NCI-H1105 treated with DMSO at 0.1 percent for 48 hours (cell line): ENCODE measurements at regions not wholly inside any gene's neighbourhood (a gene's known extent, or its start where the extent isn't known, plus 50 kb on each side); places are given as distances from the start of the nearest gene placed in this dataset.
"Not testable (repeated sequence)": the region's sequence is repeated elsewhere in the genome, so short reads cannot be mapped to it uniquely, and the experiment has no call there.

Experiments
- DNase-seq: peaks from one replicate; lab custom pipeline; 2025; lab: John Stamatoyannopoulos, UW

DNA sequence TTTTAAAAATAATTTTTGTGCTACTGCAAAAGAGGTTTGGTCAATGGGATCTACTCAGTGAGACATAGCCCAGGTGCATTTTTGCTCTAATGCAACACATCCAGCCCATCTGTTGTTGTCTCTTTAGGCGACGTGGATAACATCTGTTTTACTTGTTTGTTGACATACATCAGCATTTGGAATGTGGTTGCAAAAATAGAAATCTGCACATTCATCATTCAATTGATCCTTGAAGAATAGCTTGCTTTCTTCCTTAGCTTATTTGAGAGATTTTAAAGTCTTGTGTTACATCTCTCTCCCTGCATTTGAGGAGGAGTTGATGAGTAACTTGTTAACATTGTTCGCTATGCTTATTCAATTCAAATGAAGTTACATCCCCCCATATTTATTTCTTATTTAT, 1202.3 kb downstream of the NSUN3 start:
- no peak for DNase-seq

DNA sequence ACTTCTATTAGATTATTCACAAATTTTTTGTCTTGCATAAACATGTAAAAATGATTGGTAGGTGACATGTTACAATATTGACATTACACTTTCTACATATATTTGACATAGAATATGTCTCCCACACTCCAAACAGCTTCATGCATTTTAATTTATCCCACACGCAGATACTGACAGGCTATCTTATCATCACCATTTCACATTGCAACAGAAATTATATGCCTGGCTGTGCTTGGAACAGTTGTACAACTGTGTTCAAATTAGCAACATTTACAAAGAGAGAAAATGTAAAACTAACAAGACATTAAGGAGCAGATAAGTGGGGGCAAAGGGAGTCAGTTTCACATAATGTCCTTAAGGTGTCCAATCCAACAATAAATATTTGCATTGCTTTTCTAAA, 1208.5 kb downstream of the NSUN3 start:
- DNase-seq, result no peak

DNA sequence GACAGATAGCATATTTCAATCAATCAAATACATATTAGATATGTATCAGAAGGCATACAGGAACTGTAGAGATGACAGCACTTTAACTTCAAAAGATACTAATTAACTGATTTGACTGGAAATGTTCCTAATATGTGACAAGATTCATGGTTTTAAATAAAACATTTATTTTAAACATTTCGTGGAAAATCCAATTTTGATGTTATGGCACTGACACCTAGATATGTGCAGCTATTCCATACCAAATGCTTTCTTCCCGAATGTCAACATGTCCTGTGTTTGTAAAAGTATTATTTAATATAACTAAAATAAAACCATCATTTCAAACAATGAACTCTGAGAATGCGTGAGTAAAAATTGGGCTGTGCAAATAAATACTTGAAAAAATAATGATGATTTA, 1209.3 kb downstream of the NSUN3 start:
- no peak for DNase-seq

DNA sequence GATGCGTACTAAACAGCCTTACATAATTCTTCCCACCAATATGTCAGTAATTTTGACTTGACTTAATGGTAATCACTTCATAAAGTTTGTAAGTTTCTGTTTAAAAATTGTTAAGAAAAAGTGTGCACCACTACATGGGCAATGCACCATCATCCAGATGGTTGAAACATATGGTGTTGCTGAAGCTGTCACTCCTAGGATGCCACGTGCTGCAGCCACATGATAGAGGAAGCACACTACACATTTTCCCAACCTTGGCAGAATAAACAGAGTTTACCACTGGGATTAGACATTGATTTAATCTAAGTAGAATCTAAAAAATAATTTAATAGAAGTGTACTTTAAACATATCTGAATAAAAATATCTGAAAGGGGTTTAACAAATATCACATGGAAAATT, 1209.9 kb downstream of the NSUN3 start:
- no peak for DNase-seq

DNA sequence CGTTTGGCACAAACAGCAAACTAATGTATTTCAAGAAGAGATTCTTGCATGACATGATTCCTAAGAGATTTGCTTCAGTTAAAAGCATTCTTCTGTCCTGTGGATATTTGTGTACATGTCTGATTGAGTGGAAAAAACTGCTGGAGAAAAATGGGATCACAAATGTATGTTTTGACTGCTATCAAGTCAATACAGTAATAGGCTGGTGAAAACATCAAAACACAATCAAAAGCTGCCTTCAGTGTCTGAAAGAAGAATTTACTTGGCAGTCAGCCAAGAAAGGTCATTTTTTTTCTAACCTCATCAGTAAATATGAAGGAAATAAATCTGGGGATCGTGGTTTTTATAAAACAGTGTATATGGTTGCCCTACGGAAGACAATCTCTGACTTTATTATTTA, 1214.8 kb downstream of the NSUN3 start:
- DNase-seq, result peak; percentile 37

DNA sequence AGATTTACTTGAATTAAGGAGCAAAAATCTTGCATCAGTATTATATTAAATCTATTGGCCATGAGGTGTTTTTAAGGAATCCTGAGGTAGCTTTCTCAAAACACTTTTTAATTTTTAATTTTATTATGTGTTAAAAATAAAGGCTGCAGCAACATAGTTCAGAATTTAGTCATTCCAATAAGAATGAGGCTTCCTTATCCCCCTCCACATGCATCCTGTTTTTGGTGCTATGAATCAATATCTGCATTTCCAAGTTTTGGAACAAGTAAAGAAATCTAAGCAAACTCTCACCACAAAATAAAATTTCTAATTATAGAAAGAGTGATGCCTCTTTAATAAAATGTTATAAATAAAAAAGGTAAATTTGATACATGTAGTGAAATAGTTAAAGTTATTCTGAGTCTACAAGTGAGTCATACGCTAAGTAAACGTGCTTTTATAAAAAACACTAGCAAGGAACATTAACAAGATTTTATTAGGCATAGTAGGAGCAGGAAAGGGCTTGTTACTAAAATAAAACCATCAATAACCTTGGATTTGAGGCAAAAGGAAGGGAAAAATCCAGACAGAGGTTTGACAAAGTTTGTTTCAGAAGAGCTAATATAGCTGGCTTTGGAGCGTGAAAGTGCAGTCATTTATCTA, 1218.0 kb downstream of the NSUN3 start:
- DNase-seq, result no peak

DNA sequence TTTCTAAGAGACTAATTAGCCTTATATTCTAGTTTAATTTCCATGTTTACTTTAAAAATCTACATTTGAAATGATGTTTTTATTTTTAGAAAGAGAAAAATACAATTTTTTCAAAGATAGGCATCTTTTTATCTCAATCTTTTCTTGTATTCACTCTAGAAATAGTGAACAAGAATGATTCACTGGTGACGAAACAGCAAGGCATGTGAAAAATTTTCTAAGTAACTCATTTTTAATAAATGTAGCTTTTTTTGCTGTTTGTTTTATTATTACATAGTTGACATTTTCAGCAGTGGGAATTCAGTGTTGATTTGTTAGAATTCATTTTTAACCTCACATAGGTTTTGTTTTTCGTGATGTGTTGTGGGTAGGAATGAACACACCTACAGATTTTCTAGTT, 1226.4 kb downstream of the NSUN3 start:
- no peak for DNase-seq

DNA sequence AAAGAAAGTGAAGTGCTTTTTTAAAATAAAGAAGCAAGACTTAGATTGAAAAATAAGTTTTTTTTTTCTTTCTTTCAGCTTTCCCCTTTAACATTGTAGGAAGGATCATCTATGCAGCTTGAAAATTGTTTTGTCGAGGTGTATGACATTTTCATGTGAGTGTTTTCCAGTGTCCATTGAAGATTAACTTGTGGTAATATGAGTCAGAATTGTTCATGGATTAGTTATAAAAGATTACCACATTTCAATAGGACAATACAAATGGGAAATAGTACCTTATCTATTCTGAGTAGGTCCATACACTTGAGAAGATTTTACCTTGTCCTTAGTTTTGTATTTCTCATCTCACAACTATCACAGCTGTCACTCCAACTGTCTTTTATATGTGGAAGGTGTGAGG, 1234.7 kb downstream of the NSUN3 start:
- no peak for DNase-seq

DNA sequence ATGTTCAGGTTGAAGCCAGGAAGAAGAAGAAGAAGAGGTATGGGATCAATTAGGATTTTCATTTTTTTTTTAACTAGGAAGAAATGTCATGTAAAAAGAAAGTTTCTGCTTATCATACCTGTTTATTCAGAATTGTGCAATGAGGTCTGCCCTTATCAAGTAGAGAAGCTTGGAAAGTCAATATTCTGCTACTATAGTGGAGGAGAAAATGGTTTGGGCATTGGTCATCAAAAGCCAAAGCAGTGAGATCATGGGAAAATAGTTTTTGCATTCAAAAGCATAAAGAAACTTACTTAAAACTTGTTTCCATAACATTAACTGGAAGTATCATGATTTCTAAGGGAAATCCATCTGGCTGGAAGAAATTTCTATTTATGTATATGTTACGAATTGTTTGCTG, 1239.2 kb downstream of the NSUN3 start:
- DNase-seq, result no peak

DNA sequence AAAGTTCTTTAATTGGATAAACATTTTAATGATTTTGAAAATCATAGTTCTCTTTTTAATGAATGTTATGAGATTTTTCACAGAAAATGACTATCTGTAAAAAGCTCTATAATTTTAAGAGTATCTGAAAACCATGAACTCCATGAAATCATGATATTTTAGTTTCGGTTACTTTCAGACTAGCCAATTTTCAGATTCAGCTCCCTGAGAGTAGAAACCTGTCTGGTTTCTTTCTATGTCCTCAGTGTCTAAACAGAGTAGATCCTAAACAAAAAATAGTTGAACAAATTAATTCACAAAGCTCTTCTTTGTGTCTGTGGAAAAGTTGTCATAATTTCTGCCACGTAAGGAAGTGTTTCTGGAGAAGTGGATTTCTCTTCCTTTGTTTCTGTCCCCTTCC, 1247.7 kb downstream of the NSUN3 start:
- DNase-seq, result no peak

DNA sequence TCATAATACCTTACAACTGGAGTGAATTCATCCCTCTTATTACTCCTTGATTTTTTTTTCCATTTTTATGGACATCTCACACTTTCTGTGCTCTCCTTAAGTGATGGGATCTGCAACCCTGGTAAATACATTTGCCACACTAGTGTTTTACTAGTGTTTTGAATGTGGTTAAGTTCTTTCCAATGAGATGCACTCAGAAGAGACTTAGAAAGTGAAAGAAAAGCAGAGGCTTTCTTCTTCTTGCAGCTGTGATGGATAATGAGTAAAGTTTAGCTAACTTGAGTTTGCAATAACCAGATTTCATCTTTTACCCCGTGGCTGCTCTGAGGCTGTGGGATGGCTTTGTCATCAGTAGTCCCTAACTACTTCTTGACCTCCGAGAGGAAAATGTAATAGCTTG, 1248.4 kb downstream of the NSUN3 start:
- DNase-seq, result no peak

DNA sequence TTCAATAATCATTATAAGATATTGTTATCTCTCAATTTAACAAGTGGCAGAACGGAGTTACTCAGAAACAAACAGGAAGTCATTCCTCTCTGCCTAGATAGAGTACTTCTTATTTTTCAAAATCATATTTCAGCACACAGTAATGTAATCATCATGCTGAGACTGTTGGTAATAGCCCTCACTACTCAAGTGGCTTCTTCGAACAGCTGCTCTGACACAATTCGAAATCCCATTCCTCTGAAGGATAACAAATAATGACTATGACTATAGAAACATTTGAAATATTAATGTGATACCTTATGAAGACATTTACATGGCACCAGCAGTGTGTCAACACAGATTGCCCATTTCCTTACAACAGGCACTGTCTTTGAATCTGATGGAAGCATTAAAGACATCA, 1249.8 kb downstream of the NSUN3 start:
- DNase-seq, result peak; percentile 9

DNA sequence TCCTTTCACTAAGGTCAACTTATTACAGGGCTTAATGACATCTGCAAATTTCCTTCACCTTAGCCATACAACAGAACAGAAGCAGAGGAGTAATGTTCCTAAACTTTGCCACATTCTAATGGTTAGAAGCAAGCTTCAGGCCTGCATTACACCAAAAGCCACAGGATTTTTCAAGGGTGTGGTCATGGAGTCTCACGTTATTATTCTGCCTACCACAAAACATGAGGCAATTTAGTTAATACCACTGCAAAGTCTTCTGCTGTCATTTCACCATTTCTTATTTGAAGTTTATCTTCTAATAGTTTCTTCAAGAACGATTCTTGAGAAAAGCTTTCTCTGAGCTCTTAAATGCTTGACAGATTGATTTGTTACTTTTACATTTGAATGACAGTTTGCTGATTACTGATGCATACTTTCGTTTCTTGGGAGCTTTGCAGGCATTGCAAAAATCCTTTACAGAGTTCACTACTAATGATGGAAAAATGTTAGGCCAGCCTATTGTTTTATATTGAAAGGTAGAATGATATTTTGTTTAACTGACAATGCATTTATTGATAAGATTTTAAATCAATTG, 1257.1 kb downstream of the NSUN3 start:
- DNase-seq, result no peak

DNA sequence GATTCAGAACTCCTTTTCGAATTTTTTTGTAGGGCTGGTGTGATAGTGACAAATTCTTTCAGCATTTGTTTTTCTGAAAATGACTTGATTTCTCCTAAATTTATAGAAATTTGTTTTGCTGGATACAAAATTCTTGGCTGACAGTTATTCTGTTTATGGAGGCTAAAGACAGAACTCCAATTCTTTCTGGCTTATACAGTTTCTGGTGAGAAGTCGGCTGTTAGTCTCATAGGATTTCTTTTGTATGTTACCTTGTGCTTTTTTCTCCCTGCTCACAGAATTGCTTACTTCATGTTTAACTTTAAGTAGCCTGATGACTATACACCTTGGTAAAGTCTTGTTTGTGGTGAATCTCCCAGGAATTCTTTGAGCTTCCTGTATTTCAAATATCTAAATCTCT, 1264.6 kb downstream of the NSUN3 start:
- DNase-seq, result no peak

DNA sequence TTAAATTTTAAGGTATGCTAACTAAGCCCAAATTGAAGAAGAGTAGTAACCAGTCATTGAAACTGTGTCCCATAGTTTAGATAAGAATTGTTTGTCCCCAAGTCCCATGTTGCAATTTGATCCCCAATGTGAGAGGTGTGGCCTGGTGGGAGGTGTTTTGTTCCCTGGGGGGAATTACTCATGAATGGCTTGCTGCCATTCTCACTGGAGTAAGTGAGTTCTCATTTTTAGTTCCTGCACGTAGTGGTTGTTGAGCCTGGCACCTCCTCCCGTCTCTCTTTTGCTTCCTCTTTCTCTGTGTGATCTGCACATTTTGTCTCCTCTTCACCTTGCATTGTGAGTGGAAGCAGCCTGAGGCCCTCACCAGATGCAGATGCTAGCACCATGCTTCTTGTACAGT, 1271.0 kb downstream of the NSUN3 start:
- DNase-seq, result no peak

DNA sequence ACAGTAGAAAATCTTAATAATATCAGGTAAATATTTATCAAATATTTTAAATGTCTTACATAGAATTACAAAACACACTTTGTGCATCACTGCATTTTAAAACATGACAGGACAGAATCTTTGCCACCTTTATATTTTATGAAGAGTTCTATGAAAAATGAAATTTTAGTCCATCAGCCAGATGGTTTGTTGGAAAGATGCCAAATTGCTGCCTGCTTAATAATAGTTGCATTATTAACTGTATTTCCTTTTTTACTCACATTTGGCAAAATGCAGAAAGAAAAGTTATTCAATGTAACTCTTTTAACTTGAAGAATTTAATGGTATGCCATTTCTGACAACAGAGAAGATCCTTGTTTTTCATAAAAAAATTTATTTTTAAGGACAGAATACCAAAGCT, 1271.6 kb downstream of the NSUN3 start:
- DNase-seq, result peak; percentile 2

DNA sequence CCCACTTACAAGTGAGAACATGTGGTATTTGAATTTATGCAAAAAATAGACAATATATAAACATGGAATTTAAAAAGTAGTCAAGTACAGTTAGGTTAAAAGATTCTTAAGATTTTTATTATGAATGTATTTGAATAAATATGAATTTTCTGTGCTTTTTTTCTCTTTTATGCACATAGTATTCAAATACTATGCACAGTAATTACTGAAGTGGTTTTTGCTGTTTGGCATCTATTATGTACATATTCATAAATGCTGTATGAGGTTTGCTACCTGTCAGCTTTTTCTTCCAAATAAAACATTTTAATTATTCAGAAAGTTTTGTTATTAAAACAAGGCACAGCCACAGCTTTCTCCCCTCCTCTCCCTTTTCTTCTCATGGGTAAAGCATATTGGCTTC, 1272.7 kb downstream of the NSUN3 start:
- no peak for DNase-seq

DNA sequence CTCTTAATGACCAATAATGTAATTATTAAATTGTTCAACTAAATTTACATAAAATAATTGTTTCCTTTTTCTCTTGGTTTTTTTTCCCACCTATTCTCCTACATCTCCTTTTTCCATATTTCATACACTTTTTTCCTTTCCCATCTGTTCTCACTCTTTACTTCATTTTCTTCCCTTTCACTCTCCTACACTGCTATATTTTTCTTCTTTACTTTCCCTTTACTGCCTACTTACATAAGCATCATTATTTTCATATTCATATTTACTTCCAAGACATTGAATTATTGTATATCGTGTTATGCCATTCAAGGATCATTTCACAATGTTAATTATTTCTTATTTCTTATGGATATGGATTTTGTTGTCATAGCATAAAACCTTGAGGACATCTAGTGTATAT, 1275.6 kb downstream of the NSUN3 start:
- DNase-seq, result no peak

DNA sequence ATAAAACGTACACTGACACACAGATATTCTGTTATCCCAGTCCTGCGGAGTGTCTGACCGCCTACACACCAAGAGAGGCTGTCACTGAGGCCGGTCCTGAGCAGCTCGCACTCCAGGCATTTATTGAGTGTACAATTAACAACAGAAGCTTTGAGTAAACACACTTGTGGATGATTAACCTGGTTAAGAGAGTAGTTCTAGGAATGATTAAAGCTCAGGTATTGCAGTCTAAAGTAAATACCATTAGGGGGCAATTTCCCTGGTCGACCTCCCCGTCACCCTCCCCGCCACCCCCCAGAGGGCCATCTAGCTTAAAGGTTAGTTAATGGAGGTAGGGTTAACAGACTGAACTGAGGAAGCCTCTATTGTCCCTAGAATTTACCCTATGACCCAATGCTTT, 1278.5 kb downstream of the NSUN3 start:
- DNase-seq, result peak; percentile 17

DNA sequence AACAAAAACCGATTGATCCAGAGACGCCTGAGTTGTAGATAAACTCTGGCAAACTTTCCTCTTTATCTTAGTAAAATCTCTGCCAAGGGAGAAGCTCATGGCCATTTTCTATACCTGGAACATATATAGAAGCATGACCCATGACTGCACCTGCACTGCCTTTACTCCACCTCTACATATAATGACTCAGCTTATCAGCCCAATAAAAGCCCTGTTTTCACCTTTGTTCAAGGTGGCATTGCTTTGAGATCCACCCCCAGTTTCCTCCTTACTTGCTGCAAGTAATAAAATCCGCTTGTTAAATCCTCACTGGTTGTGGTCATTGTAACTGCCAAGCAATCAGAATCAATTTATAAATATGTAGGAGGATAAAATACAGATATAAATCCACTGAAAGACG, 1280.4 kb downstream of the NSUN3 start:
- DNase-seq, result no peak

DNA sequence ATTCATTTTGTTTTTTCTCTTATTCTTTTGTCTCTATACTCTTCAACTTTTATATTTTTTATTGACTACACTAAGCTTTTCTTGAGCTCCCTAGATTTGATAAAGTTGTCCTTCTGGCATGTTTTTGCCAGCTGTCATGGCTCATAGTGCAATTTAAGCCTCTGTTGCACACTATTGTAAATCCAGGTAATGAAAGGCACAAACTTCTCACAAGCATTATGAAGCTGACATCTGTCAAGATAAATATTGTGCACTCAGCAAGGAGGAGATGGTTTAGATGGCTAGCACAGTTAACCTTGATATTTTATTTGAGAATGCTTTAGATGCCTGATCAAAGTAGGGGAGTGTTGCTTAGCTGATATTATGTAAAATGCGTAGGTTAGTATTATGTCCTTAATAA, 1280.9 kb downstream of the NSUN3 start:
- no peak for DNase-seq

DNA sequence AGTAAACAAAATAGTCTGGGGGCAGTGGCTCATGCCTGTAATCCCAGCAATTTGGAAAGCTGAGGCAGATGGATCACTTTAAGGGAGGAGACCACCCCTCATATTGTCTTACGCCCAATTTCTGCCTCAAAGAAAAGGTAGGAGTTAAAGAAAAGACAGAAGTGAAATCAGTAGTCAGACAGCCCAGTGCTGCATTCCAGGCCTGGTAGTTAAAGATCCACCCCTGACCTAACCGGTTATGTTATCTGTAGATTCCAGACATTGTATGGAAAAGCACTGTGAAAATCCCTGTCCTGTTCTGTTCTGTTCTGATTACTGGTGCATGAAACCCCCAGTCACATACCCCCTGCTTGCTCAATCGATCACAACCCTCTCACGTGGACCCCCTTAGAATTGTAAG, 1285.1 kb downstream of the NSUN3 start:
- DNase-seq, result not testable (repeated sequence)

DNA sequence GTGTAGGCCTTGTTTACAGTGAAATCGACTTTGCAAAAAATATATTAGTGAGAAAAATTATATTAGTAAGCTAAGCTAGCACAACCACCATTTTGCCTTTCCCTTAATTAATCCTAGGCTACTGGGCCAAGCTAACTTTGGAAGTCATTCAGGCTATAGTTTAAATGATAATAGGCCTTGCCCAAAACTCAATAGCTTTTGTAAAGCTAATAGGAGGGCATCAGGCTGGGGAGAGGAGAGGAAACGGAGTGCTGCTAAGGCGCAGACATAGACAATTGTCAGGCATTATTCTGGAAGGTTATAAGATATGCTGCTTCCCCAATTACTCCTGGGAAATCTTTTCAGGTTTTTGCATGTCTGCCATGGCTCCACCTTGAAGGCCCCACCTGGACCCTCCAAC, 1286.0 kb downstream of the NSUN3 start:
- no peak for DNase-seq

DNA sequence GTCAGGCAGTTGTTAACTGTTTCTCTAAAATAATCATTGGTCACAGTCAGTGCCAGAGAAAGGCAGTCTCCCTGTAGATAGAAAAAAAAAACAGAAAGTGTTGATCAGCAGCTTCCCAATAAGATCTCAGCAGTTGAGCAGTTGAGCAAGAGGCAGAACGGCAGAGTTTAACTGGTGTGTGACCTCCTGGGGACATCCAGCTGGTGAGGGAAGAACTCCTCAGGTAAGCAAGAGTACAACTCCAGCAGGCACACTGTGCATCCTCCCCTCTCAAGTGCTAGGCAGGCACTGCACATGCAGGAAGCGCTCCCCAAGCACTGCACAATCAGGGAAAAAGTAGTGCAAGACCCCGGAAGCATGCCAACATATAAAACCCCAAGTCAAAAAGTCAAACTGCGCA, 1287.2 kb downstream of the NSUN3 start:
- no peak for DNase-seq

DNA sequence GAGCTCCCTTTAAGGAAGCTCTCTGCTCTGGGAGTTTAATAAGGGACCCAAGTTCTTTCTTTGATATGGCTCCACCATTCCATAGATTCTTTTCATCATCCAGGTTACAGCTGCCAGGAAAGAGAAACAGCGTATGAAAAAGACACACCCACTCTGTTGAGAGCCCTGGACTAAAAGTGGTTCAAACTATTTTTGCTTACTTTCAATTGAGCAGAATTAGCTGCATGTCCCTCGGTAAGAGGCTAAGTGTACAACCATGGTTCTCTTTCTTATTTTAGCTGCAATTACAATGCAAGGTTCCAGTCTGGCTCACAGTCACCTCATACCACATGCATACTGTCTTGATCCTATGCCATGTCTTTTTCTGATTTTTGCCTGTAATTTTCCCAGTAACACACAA, 1288.3 kb downstream of the NSUN3 start:
- no peak for DNase-seq
